Stimulated activated CD8-positive, alpha-beta memory T cell treated with anti-CD3 and anti-CD28 coated beads, Interleukin-7, amount 100 ng/mL, for 4 hours (primary cell): ENCODE measurements at regions not wholly inside any gene's neighbourhood (a gene's known extent, or its start where the extent isn't known, plus 50 kb on each side); places are given as distances from the start of the nearest gene placed in this dataset.
"Not testable (repeated sequence)": the region's sequence is repeated elsewhere in the genome, so short reads cannot be mapped to it uniquely, and the experiment has no call there.

Experiments
- DNase-seq, 2 donors: peaks; one replicate each; pipeline ENCODE4 v3.0.0-alpha.2; 2020; ENCODE audit warnings: low read depth in 2 of 2

- no peak for DNase-seq
Observed at GRCh38 chr15:31591908-31592307, 265.3 kb downstream of the KLF13 start.

- DNase-seq = no peak
Observed at GRCh38 chr15:31597466-31597865, 270.8 kb downstream of the KLF13 start.

DNA sequence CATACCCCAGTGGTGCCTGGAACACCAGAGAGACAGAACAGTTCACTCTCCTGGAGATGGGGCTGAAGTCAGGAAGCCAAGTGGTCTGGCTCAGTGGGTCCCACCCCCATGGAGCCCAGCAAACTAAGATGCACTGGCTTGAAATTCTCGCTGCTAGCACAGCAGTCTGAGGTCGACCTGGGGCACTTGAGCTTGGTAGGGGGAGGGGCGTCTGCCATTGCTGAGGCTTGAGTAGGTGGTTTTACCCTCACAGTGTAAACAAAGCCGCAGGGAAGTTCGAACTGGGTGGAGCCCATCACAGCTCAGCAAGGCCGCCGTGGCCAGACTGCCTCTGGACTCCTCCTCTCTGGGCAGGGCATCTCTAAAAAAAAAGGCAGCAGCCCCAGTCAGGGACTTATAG lies 272.0 kb downstream of the KLF13 start:
- DNase-seq = no peak

- DNase-seq = no peak
Observed at GRCh38 chr15:31605467-31605931, 278.9 kb downstream of the KLF13 start.

- no peak for DNase-seq
Observed at GRCh38 chr15:31606194-31606669, 279.6 kb downstream of the KLF13 start.

DNA sequence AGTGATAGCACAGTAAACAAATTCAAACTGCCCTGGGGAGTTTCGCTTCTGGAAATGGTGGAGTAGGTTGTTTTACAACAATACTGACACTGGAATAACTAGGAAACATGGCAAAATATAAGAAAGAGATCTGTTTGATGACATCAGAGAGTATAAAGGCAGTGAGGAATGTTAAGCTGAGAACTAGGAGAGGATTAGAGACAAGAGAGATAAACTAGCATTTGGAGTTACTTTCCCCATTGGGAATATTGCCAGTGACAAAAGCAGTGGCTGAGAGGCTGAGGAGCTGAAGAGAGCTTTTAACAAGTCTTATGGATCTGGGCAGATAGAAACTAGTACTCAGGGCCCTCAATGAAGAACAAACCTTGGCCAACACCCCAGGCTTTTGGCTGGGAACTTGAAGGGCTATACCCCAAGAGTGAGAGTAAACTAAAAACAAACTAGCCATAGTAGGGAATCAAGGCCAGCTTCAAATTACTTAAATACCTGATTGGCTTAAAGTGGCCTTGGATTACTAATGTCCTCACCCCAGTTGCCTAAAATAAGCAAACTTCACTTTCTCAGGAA lies 280.4 kb downstream of the KLF13 start:
- DNase-seq = no peak

- DNase-seq = no peak
Observed at GRCh38 chr15:31607656-31608055, 281.0 kb downstream of the KLF13 start.

GRCh38 chr15:31609258-31609681 lies 282.6 kb downstream of the KLF13 start:
- no peak for DNase-seq

GRCh38 chr15:31609906-31610305 lies 283.3 kb downstream of the KLF13 start:
- no peak for DNase-seq

- no peak for DNase-seq
Observed at GRCh38 chr15:31615643-31616415, 289.2 kb downstream of the KLF13 start.

DNA sequence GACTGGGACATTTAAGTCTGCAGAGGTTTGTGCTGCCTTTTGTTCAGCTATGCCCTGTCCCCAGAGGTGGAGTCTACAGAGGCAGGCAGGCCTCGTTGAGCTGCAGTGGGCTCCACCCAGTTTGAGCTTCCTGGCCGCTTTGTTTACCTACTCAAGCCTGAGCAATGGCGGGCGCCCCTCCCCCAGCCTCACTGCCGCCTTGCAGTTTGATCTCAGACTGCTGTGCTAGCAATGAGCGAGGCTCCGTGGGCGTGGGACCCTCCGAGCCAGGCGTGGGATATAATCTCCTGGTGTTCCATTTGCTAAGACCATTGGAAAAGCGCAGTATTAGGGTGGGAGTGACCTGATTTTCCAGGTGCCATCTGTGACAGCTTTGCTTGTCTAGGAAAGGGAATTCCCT lies 296.7 kb downstream of the KLF13 start:
- DNase-seq = not testable (repeated sequence)

DNA sequence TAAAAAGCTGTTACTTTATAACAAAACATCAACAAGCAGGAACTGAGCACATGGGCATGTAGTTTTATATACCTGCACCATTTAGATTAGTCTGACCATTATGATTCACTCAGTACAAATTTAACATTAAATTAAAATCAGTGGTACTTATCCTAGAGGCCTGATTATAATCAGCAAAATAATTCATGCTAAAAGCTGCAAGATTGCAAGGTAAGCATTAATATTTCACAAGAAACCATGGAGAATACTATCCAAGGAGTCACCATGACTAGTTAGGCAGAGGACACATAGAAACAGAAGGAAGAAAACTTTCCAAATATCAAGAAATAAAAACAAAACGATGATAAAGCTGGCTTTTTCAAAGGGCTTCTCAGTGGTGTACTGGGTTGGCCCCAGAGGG lies 297.5 kb downstream of the KLF13 start:
- DNase-seq = not testable (repeated sequence)

DNA sequence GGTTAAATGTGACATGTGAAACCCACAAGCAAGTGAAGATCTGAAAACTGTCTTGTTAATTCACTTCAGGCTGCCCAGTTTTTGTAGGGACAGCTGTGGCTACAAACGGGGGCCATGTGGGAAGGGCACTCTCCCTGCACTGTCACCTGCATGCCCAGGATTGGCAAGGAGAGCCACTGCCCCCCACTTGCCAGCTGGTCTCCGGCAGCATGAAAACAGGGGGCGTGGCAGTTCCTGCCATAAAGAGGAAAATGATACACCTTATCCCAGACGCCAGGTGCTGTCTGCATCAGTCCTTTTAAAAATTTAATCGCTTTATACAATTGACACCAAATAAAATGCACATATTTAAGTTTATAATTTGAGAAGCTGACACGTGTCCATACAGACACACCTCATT lies 309.1 kb downstream of the KLF13 start:
- DNase-seq = not testable (repeated sequence)

- not testable (repeated sequence) for DNase-seq
Observed at GRCh38 chr15:31636911-31637310, 310.3 kb downstream of the KLF13 start.

- not testable (repeated sequence) for DNase-seq
Observed at GRCh38 chr15:31643955-31644354, 317.3 kb downstream of the KLF13 start.

- not testable (repeated sequence) for DNase-seq
Observed at GRCh38 chr15:31644761-31645160, 318.1 kb downstream of the KLF13 start.

DNA sequence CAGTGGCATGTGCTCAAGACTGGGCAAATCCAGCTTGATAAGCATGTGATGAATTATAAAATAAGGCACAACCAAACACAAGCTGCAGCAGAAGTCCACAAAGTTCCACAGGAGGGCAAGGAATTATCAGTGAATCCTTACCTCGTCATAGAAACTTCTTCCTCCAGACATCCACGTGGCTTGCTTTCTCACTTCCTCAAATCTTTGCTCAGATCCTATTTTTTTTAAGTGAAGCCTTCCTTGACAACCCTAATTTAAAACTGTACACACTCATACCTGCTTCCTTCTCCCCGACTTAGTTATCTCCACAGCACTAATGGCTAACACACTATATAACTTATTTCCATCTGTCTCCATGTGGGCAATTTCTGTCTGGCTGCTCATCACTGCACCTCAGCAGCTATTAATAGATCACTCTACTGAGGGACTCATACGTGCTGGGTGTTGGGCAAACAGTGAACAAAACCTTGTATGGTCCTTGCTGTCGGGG lies 320.7 kb downstream of the KLF13 start:
- DNase-seq = not testable (repeated sequence)

- not testable (repeated sequence) for DNase-seq
Observed at GRCh38 chr15:31649634-31650033, 323.0 kb downstream of the KLF13 start.

- DNase-seq = peak; percentile 25 to 43
Observed at GRCh38 chr15:31650055-31650701, 323.5 kb downstream of the KLF13 start.

DNA sequence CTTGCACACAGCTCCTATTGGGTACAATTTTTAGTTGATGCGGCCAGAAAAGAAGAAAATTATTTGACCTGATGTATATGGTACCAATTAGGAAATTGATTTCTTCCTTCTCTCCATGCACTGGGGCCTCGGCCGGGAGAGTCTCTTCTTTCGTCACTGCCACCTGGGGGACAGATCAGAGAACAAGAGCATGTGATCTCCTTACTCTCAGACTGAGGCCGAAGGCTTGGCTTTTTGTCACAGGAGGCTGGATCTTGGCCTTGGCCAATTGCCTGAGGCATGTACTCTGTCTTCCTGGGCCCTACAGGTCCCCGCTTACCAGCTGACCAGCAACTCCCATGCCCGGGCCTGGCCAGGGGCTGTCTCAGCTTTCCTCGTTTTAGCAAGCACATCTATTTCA lies 330.3 kb downstream of the KLF13 start:
- not testable (repeated sequence) for DNase-seq

DNA sequence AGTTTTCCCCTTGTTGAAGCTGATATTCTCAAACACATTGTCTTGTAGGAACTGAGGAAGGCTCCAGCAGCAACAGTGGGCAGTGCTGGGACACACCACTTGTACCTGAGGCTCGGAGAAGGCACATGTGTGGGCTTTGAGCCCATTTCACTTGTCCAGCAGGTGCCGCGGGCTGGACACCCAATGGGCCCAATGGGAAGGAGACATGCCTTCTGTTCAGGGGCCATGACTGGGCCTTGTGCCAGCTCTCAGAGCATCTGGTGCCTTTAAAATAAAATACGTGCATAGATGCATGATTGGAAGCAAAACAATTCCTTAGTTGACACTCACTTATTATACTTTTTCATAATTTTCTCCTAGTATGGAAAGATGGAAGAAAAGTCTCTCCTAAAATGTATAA lies 334.2 kb downstream of the KLF13 start:
- no peak for DNase-seq

- DNase-seq = not testable (repeated sequence)
Observed at GRCh38 chr15:31665732-31666131, 339.1 kb downstream of the KLF13 start.
